ENCODE measurements at regions not wholly inside any gene's neighbourhood (a gene's known extent, or its start where the extent isn't known, plus 50 kb on each side); places are given as distances from the start of the nearest gene placed in this dataset.
"Not testable (repeated sequence)": the region's sequence is repeated elsewhere in the genome, so short reads cannot be mapped to it uniquely, and the experiment has no call there.

- WGBS, 2 donors, result 13% methylated on average over 24 to 25 of the region's 27 CpGs
- H3K9me3 ChIP-seq (ENCODE audit: control insufficient read depth, low read length); H3K36me3 ChIP-seq (ENCODE audit: control insufficient read depth in 1 of 2, insufficient read depth in 2 of 2, low read length in 1 of 2); intact Hi-C loops (cut with DNase I); H3K4me1 ChIP-seq (ENCODE audit: control insufficient read depth in 1 of 2, insufficient read depth in 2 of 2, low read length in 2 of 2); H3K27ac ChIP-seq (ENCODE audit: low read depth in 1 of 2, low read length in 2 of 2); H3K4me3 ChIP-seq (ENCODE audit: low read length in 2 of 2); H3K27me3 ChIP-seq (ENCODE audit: control insufficient read depth in 1 of 2, insufficient read depth in 2 of 2, low read length in 1 of 2): not testable (repeated sequence)
- peak in 1 of 2 donors; percentile 67 for DNase-seq
- ATAC-seq (ENCODE audit: low FRiP score), result peak; percentile 58
Measured at GRCh38 chr9:62830829-62831459, 1641.1 kb downstream of the SPATA31A7 start.

GRCh38 chr9:62833323-62834200 lies 1643.7 kb downstream of the SPATA31A7 start:
- H3K27ac ChIP-seq (ENCODE audit: low read depth in 1 of 2, low read length in 2 of 2); intact Hi-C loops (cut with DNase I); H3K9me3 ChIP-seq (ENCODE audit: control insufficient read depth, low read length); H3K36me3 ChIP-seq (ENCODE audit: control insufficient read depth in 1 of 2, insufficient read depth in 2 of 2, low read length in 1 of 2); H3K27me3 ChIP-seq (ENCODE audit: control insufficient read depth in 1 of 2, insufficient read depth in 2 of 2, low read length in 1 of 2); H3K4me3 ChIP-seq (ENCODE audit: low read length in 2 of 2); H3K4me1 ChIP-seq (ENCODE audit: control insufficient read depth in 1 of 2, insufficient read depth in 2 of 2, low read length in 2 of 2); ATAC-seq (ENCODE audit: low FRiP score): not testable (repeated sequence)
- 18 to 24% methylated on average over 11 to 24 of the region's 33 CpGs for WGBS, 2 donors
- DNase-seq, result peak; percentile 30 to 59

DNA sequence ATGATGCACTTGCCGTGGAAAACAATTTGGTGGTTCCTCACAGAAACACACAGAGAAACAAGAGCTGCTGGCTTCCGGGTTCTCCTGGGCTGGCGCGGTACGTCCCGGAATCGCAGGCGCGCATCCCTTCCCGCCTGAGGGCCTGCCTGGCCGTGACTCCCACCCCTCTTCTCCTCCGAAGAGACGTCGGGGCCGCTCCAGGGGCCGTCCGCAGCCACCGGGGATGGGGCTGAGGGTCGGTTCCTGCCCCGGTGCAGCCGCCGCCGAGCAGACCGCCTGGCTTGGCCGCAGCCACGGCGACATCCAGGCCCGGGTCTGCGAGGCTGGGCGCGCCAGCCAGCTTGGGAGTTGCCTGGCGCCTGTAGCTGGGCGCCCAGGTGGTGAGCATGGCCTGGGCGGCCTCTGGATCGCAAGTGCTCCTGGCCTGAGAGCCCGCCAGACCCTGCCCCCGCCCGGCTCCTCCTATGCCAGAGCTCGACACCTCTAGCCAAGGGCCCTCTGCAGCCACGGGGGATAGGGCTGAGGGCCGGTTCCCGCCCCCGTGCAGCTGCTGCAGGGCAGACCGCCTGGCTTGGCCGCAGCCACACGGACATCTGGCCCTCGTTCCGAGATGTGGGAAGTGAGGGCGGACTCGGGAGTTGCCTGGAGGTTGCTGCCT lies 1647.5 kb downstream of the SPATA31A7 start:
- H3K9me3 ChIP-seq (ENCODE audit: control insufficient read depth, low read length); intact Hi-C loops (cut with DNase I); H3K4me1 ChIP-seq (ENCODE audit: control insufficient read depth in 1 of 2, insufficient read depth in 2 of 2, low read length in 2 of 2); H3K36me3 ChIP-seq (ENCODE audit: control insufficient read depth in 1 of 2, insufficient read depth in 2 of 2, low read length in 1 of 2); H3K27ac ChIP-seq (ENCODE audit: low read depth in 1 of 2, low read length in 2 of 2); ATAC-seq (ENCODE audit: low FRiP score); H3K27me3 ChIP-seq (ENCODE audit: control insufficient read depth in 1 of 2, insufficient read depth in 2 of 2, low read length in 1 of 2); H3K4me3 ChIP-seq (ENCODE audit: low read length in 2 of 2): not testable (repeated sequence)
- peak; percentile 62 to 76 for DNase-seq
- WGBS, 2 donors, result 3 to 4% methylated on average over 42 to 47 of the region's 50 CpGs

- H3K27me3 ChIP-seq (ENCODE audit: control insufficient read depth in 1 of 2, insufficient read depth in 2 of 2, low read length in 1 of 2); H3K4me1 ChIP-seq (ENCODE audit: control insufficient read depth in 1 of 2, insufficient read depth in 2 of 2, low read length in 2 of 2); H3K9me3 ChIP-seq (ENCODE audit: control insufficient read depth, low read length); H3K27ac ChIP-seq (ENCODE audit: low read depth in 1 of 2, low read length in 2 of 2); H3K36me3 ChIP-seq (ENCODE audit: control insufficient read depth in 1 of 2, insufficient read depth in 2 of 2, low read length in 1 of 2); H3K4me3 ChIP-seq (ENCODE audit: low read length in 2 of 2); intact Hi-C loops (cut with DNase I): not testable (repeated sequence)
- ATAC-seq (ENCODE audit: low FRiP score) (peak; percentile 95), DNase-seq (peak; percentile 94 to 95)
- WGBS, 2 donors, result 1 to 3% methylated on average over 51 to 57 of the region's 60 CpGs
Measured at GRCh38 chr9:62838024-62838718, 1648.3 kb downstream of the SPATA31A7 start.

- H3K36me3 ChIP-seq (ENCODE audit: control insufficient read depth in 1 of 2, insufficient read depth in 2 of 2, low read length in 1 of 2); ATAC-seq (ENCODE audit: low FRiP score): not testable (repeated sequence)
- WGBS, 2 donors, result 42 to 44% methylated on average over 1 of the region's 2 CpGs
Measured at GRCh38 chr9:62839168-62839567, 1649.3 kb downstream of the SPATA31A7 start.

GRCh38 chr9:62843145-62843544 lies 1653.3 kb downstream of the SPATA31A7 start:
- H3K27me3 ChIP-seq (ENCODE audit: control insufficient read depth in 1 of 2, insufficient read depth in 2 of 2, low read length in 1 of 2); H3K4me3 ChIP-seq (ENCODE audit: low read length in 2 of 2); intact Hi-C loops (cut with DNase I); H3K36me3 ChIP-seq (ENCODE audit: control insufficient read depth in 1 of 2, insufficient read depth in 2 of 2, low read length in 1 of 2); H3K4me1 ChIP-seq (ENCODE audit: control insufficient read depth in 1 of 2, insufficient read depth in 2 of 2, low read length in 2 of 2); H3K27ac ChIP-seq (ENCODE audit: low read depth in 1 of 2, low read length in 2 of 2); H3K9me3 ChIP-seq (ENCODE audit: control insufficient read depth, low read length): not testable (repeated sequence)
- WGBS, 2 donors, result 39 to 47% methylated on average over 9 of the region's 9 CpGs
- peak; percentile 42 for ATAC-seq (ENCODE audit: low FRiP score)
- DNase-seq, result peak; percentile 30 to 71

More at GRCh38 chr9:62839168-62839567, 1649.3 kb downstream of the SPATA31A7 start:
- H3K4me3 ChIP-seq (ENCODE audit: low read length in 2 of 2); H3K27me3 ChIP-seq (ENCODE audit: control insufficient read depth in 1 of 2, insufficient read depth in 2 of 2, low read length in 1 of 2); intact Hi-C loops (cut with DNase I); H3K9me3 ChIP-seq (ENCODE audit: control insufficient read depth, low read length); H3K4me1 ChIP-seq (ENCODE audit: control insufficient read depth in 1 of 2, insufficient read depth in 2 of 2, low read length in 2 of 2); DNase-seq; H3K27ac ChIP-seq (ENCODE audit: low read depth in 1 of 2, low read length in 2 of 2): not testable (repeated sequence)

DNA sequence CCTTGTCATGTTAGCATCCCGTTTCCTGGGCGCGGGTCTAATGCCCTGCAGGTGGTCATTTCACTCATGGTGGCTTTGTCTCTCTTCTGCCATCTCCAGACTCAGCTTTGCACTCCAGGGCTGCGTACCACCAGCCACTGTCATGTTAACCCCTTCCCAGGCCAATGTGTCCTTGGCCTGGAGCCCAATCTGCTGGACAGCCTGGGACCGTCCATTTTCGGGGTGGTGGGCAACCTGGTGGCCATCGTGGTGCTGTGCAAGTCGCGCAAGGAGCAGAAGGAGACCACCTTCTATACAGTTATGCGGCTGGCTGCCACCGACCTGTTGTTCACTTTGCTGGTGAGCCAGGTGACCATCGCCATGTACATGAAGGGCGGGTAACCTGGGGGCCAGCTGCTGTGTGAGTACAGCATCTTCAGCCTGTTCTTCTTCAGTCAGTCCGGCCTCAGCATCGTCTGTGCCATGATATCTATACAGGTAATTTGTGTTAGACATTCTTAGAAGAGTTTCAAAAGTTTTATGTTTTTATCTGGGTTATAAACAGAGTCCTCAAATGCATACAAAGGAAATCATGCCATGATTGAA lies 1654.0 kb downstream of the SPATA31A7 start:
- H3K27me3 ChIP-seq (ENCODE audit: control insufficient read depth in 1 of 2, insufficient read depth in 2 of 2, low read length in 1 of 2); H3K9me3 ChIP-seq (ENCODE audit: control insufficient read depth, low read length); H3K4me3 ChIP-seq (ENCODE audit: low read length in 2 of 2); intact Hi-C loops (cut with DNase I); H3K36me3 ChIP-seq (ENCODE audit: control insufficient read depth in 1 of 2, insufficient read depth in 2 of 2, low read length in 1 of 2); H3K4me1 ChIP-seq (ENCODE audit: control insufficient read depth in 1 of 2, insufficient read depth in 2 of 2, low read length in 2 of 2); H3K27ac ChIP-seq (ENCODE audit: low read depth in 1 of 2, low read length in 2 of 2): not testable (repeated sequence)
- WGBS, 2 donors, result 44 to 50% methylated on average over 9 to 13 of the region's 15 CpGs
- DNase-seq, result peak; percentile 33 to 52
- peak; percentile 73 for ATAC-seq (ENCODE audit: low FRiP score)

- DNase-seq (peak in 1 of 2 donors; percentile 75), ATAC-seq (ENCODE audit: low FRiP score) (peak; percentile 82)
- H3K27ac ChIP-seq (ENCODE audit: low read depth in 1 of 2, low read length in 2 of 2); intact Hi-C loops (cut with DNase I); H3K9me3 ChIP-seq (ENCODE audit: control insufficient read depth, low read length); H3K4me1 ChIP-seq (ENCODE audit: control insufficient read depth in 1 of 2, insufficient read depth in 2 of 2, low read length in 2 of 2); H3K36me3 ChIP-seq (ENCODE audit: control insufficient read depth in 1 of 2, insufficient read depth in 2 of 2, low read length in 1 of 2); H3K27me3 ChIP-seq (ENCODE audit: control insufficient read depth in 1 of 2, insufficient read depth in 2 of 2, low read length in 1 of 2); H3K4me3 ChIP-seq (ENCODE audit: low read length in 2 of 2): not testable (repeated sequence)
- 27 to 40% methylated on average over 18 to 26 of the region's 27 CpGs for WGBS, 2 donors
Measured at GRCh38 chr9:62844681-62845185, 1654.9 kb downstream of the SPATA31A7 start.

All from aorta (tissue), 5 donors.